NCI-H2081 (cell line): ENCODE measurements at regions not wholly inside any gene's neighbourhood (a gene's known extent, or its start where the extent isn't known, plus 50 kb on each side); places are given as distances from the start of the nearest gene placed in this dataset.
"Not testable (repeated sequence)": the region's sequence is repeated elsewhere in the genome, so short reads cannot be mapped to it uniquely, and the experiment has no call there.

Experiments used
- DNase-seq, 2 experiments: peaks; one replicate each; lab custom pipeline; 2025; lab: John Stamatoyannopoulos, UW

DNA sequence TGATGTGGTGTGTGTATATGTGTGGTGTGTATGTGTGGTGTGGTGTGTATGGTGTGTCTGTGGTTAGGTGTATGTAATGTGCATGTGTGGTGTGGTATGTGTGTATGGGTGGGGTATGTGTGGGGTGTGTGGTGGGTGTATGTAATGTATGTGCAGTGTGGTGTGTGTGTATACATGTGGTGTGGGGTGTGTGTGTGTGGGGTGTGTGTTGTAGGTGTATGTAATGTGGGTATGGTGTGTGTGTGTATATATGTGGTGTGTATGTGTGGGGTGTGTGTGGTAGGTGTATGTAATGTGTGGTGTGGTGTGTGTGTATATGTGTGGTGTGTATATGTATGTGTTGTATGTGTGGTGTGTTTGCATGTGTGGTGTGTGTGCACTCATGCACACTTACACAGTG, 84.8 kb upstream of the ID2 start:
- DNase-seq, result no peak

DNA sequence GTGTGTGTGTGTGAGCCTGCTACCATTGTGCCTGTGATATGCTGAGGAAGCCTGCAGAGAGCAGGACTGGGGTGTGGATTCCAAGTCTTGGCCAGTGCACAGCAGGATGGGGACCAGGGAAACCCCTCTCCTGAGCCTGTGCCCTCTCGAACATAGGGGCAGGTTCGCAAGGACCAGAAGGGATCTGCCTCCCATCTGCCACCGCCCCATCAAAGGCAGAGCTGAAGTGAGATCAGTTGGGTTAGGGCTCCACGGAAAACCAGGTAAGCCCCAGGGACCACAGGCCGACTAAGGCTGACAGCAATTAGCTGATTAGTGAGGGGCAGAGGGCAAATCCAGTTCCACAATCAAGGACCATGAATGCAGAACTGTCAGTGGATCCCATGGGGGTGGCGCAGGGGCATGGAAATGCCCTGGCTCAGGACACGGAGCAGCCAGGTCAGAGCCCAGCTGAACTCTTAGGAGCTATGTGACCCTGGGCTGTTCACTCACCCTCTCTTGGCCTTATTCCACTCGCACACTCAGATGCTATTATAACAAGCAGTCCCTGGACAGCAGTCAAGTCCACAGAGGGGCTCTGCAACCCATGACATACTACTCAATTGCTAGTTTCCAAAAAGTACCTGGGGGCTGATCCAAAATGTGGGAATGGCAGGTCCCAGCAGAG, 84.2 kb upstream of the ID2 start:
- DNase-seq, result no peak

DNA sequence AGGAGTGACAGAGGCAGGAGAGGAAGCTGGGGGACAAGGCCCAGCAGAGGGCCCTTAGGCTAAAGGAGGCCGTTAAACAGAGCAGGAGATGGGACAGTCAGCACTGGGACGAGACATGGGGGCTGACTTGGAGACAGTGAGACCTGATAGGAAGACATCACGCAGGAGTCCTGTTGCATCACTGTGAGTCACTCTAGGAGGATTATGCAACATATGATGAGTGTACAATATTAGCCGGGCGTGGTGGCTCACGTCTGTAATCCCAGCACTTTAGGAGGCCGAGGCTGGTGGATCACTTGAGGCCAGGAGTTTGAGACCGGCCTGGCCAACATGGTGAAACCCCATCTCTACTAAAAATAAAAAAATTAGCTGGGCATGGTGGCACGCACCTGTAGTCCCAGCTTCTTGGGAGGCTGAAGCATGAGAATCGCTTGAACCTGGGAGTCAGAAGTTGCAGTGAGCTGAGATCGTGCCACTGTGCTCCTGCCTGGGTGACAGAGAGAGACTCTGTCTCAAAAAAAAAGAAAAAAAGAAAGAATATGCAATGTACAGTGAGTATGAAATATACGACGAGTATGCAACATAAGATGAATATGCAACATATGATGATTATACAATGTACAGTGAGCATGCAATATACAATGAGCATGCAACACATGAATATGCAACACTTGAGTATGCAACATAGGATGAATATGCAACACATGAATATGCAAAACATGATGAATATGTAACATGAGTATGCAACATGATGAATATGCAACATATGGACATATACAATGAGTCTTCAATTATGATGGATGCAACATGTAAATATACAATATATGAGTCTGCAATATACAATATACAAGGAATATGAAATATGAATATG, 83.3 kb upstream of the ID2 start:
- no peak for DNase-seq

DNA sequence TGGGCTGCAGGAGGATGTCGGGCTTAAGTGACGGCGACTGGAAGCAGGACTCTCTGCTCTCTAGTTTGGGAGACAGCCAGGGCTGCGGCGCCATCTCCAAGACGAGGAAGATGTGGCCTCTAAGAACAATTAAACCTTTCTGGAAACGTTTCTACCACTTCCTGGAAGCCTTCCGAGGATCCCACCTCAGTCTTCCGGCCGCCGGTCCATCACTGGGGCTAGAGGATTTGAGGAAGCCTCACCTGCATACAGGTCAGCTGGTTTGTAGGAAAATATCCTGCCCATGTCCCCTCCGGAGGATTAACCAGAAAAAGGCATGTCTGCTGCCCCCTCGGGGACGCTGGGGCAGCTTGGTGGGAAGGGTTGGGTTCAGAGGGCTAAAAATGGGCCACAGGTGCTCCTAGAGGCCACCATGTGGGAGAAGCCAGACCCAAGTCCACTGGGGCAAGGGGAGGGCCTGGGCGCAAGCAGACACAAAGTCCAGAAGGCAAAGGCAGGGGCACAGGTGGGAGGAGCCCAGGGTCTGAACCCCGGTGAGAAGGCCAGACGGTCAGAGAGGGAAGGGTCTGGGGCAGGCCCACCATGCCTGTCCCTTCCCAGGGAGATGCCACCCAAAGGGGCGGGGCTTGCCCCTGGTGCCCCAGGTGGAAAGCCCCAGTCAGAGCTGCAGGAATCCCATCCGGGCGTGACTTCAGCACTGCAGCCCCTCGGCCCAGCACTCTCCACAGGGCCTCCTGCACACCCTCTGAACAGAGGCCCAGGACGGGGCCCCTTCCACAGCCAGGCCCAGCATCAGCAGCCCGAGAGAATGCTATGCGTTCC, 82.2 kb upstream of the ID2 start:
- DNase-seq, result no peak

DNA sequence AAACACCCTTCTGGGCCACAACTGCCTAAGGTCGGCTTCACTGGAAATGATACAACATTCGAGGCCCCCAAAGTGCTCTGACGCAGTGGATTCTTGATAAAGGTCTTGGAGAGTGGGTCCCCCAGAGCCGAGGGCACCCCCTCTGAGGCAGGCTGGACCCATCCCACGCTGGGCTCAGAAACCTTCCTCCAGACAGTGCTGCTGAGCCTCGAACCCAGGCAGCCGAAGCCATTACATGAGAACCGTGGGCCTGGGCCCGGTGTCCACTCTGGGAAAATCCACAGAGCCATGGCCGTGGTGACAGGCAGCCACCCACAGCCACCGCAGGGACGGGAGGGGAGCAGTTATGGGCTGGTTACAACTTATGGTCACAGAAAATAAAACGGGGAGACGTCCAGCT, 81.4 kb upstream of the ID2 start:
- DNase-seq, result no peak

DNA sequence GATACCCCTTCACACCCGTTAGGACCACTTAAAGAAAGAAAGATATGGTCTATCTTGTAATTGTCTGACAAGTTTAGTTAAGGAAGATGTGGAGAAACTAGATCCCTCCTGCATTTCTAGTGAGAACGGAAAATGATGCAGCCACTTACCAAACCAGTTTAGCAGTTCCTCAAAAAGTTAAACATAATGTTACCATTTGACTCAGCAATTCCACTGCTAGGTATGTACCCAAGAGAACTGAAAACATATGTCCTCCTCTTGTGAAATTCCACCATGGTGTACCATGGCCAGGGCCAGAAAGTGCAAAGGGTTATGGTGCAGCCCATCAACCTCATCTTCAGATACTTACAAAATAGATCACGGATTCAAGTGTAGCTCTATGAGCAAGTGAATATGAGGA, 79.0 kb upstream of the ID2 start:
- DNase-seq, result no peak

DNA sequence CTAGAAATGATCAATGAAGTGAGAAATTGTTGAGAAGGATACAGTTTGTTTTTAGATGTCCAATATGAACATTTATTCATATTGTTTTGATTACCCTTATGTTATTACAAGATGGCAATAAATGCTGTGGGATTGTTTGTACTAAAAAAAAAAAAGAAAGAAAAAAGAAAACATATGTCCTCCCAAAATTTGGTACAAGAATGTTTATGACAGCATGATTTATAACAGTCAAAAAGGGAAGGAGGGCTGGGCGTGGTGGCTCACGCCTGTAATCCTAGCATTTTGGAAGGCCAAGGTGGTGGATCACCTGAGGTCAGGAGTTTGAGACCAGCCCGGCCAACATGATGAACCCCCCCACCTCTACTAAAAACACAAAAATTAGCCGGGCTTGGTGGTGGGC, 78.5 kb upstream of the ID2 start:
- DNase-seq, result not testable (repeated sequence)

DNA sequence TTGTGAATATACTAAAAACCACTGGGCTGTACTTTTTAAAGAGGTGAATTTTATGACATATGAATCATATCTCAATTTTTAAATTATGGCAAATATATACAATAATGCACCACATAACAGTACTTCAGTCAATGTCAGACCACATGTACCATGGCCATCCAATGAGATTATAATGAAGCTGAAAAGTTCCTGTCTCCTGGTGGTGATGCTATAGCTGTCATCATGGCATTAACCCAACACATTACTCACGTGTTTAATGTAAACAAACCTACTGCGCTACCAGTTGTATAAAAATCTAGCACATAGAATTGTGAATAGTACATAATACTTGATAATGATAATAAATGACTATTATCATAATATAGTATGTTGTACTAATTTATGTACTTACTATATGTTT, 77.6 kb upstream of the ID2 start:
- no peak for DNase-seq

DNA sequence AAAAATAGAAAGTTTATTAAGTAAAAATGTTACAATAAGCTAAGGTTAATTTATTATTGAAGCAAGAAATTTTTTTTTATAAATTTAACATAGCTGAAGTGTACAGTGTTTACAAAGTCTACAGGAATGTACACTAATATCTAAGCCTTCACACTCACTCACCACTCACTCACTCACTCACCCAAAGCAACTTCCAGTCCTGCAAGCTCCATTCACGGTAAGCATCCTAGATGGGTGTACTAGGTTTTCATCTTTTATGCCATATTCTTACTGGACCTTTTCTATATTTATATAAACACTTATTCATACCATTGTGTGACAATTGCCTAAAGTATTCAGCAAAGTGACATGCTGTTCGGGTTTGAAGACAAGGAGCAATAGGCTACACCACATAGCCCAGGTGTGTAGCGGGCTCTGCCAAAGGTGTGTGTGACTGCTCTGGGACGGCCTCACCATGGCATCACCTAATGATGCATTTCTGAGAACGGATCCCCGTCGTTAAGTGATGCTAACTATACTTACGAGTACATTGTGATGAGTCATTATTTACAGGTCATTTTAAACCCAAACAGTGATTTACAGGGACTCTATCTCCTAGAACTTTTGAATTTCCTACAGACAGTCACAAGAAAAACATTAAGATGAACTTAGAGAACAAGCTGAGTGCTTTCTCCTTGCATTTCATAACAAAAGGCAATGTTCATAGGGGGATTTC, 76.3 kb upstream of the ID2 start:
- DNase-seq, result no peak

DNA sequence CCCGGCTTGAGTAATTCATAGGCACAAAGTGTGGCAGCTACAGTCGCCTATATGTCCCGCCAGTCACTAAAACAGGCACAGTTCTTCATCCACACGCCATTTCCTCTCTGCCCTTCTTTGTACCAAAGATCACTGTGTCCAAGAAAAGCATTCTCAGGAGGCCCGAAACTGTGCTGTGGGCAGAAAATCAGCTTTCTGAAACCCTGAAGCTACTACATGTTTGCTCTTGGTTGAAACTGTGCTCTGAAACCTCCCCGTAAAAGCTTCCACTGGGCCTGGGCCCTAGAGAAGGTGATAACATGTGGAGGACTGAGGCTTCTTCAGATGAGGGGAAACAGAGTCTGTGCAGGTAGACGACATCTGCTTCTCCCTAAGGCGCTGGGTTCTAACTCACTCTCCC, 75.6 kb upstream of the ID2 start:
- no peak for DNase-seq

DNA sequence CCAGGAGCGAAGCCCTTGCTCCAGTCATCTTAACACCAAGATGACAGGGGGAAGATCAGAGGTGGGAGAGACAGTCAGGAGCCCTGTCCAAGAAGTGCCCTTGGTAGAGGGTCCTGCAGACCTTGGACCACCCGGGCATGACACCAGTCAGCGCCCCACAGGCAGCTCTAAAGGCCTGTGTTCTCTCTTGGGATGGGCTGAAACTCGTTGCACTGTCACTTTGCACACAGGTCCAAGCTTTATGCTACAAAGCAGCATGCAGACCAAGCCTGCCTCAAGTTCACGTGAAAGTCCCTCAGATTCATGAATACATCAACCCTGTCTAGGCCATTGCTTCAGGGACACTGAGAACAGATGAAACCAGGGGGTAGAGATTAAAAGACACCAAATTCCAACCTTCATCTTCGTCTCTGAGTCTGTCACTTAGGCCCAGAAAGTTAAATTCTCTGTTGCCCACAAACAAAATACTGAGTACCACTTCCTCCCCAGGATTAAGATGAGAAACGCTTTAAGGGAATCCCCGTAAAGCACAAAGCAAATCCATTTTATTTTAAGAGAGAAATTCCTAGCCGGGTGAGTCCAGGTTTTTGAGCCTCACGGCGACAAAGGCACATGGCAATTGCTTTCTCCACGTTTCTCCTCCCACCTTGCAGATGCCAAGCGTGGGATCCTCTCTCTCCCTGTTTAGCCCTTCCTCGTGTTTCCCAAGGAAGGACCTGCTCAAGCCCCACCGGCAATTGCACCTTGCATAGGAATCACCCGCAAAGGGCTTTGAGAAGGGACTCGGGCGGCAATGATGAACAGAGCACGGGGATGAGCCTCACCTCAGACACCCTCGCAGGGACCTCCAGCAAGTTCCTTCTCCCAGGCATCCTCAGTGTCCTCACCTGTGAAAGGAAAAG, 75.0 kb upstream of the ID2 start:
- DNase-seq, result no peak

DNA sequence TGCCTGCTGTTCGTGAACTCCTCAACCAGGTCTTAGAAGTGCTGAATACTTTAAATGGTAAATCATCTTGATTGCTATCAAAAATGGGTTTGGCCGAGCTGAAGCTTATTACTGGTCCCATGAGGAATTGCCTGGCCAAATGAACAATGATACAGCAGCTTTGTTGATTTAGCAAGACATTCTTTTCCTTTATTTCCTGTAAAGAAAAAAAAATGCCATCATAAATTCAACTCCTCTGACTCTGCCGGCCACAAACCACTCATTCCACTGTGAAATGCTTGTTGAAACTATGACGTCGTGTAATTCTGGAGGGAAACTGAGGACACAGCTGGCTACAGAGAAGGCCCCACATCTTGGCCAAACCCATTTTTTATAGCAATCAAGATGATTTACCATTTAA, 74.2 kb upstream of the ID2 start:
- DNase-seq, result no peak

DNA sequence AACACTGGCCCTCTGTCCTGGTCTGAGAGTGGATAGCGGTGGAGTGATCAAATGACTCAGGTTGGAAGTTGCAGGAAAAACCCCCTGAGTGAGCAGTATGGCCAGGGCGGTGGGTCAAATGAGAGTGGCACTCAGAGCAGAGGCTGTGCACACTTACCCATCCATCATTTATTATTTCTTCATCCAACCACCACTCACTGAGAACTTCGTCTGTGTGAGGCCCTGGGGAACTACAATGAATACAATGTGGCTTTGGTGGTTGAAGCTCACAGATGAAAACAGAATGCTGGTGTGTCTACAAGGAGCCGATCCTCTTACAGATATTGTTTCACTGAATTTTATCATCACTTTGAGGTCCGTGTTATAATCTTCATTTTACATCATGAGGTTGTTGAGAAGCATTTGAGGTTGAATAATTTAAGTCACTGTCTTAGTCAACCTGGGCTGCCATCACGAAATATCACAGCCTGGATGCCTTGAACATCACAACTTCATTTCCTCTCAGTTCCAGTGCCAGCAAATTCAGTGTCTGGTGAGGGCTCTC, 73.4 kb upstream of the ID2 start:
- no peak for DNase-seq

DNA sequence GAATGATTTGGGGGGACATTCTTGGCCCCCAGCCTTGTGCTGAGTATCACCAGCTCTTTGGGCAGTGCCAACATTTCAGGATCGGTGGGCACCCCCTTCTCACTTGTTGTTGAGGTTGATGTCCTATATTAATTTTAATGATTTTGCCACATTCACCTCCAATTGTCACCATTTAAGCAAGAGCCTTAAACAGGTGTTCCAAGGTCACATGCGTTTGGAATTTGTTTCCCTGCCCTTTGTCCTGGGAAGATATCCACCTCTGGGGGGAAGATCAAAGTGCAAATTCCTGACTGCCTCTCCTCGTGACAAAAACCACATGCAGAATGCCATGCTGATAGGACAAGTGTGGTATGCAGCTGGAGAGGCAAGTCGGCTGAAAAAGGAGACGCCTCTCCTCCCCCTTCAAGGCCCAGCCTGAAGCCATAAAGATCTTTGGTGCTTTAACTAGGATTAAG, 72.5 kb upstream of the ID2 start:
- no peak for DNase-seq

DNA sequence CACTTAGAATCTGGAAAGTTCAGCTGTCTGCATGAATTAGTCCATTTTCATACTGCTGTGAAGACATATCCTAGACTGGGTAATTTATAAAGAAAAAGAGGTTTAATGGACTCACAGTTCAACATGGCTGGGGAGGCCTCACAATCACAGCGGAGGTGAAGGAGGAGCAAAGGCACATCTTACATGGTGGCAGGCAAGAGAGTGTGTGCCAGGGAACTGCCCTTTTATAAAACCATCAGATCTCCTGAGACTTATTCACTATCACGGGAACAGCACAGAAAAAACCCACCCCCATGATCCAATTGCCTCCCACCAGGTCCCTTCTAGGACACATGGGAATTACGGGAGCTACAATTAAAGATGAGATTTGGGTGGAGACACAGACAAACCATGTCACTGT, 71.1 kb upstream of the ID2 start:
- not testable (repeated sequence) for DNase-seq

DNA sequence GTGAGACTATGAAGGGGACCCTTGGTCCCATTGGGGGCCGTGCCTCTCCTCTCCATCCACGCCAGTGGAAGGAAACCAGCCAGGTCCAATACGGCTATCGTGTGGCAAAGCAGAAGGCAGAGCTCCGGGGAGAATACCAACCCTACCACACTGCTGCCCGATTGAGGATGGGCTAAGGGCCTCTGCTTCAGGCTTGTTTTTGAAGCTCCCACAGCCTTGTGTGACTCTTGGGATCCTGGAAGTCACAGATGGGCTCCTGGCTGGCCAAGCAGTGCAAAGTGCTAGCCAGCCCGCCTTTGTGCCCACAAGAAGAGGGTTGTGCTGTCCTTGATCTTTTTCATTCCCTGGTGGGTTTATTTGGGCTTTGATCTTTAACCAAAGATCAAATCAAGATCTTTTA, 70.6 kb upstream of the ID2 start:
- no peak for DNase-seq

DNA sequence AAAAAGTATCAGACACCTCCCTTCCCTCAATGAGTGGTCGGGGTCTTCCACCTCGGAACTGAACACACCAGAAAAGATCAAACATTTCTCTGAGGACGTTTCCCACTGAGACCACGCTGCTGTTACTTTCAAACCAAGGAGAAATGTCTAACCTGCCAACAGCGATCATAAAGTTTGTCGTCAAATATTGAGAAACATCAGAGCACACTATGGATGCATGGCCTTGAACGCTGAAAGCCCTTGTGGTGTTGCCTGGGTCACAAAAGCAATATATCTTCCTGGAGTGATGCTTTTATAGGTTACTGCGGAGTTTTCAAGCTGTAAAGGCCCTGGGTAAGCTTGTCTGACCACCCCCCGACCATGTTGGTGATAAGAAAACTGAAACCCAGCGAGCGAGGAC, 70.2 kb upstream of the ID2 start:
- DNase-seq, result no peak

DNA sequence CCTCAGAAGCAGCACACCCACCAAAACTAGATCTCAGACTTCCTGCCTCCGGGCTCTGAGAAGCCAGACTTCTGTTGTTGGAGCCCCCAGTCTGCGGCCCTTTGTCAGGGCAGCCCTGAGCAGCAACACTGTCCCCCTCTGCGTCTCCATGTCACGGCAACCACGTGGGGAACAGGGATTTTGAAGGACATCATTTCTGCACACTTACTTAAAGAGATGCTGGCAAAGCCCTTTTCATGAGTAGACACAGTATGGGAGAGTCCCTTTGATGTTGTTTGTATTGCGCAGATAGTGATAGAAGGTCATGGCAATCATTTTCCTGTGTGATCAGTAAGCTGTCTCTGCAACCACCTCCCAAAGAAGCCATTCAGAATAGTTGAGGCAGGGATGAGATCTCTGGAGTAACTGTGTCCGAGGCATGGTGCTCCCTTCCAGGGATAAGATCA, 69.1 kb upstream of the ID2 start:
- DNase-seq, result no peak

DNA sequence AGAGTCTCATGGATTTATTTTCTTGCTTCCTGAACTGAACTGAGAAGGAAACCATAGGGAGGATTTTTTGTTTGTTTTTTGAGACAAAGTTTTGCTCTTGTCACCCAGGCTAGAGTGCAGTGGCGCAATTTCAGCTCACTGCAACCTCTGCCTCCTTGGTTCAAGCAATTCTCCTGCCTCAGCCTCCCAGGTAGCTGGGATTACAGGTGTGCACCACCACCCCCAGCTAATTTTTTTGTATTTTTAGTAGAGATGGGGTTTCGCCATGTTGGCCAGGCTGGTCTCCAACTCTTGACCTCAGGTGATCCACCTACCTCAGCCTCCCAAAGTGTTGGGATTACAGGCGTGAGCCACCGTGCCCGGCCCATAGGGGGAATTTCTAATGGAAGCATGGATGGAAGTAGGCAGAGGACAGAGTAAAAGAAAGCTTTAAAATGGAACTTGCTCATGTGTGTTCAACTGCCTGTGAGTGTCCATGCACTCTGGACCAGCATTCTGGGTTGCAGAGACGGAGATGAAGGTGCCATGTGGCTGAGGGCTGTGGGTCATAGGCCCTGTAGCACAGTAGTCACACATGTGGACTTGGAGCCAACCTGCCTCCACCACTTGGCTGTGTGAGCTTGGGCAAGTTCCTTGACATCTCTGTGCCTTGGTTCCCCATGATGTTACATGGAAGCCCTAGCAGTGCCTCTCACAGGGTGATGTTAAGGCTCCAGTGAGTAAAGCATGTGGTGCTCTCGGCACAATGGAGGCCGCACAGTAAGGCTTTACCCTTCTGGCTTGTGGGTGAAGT, 68.5 kb upstream of the ID2 start:
- not testable (repeated sequence) for DNase-seq

DNA sequence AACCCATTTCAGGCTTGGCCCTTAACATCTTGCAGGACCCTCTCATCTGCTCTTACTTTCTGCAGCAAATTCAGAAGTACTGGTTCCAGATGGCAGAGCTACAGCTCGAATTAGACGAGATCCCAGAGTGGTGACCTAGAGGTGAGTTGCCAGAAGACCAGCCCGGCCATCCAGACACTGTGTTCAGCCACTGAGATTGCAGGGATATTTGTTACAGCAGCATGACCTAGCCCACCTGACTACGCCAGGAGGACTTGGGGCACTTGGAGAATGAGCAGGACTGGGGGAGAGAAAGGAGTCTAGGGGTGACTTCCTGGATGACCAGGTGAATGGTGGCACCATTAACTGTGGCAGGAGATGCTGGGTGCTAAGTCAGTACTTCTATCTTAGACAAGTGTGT, 67.2 kb upstream of the ID2 start:
- DNase-seq, result no peak
